H9 (cell line): ENCODE measurements at regions not wholly inside any gene's neighbourhood (a gene's known extent, or its start where the extent isn't known, plus 50 kb on each side); places are given as distances from the start of the nearest gene placed in this dataset.

ENCODE experiments used
- DNase-seq: peaks from one replicate; pipeline ENCODE4 v3.0.0-alpha.2; 2017
- H2AFZ ChIP-seq: one replicate; pipeline ENCODE4 v1.6.1; 2013; ENCODE audit warnings: mild to moderate bottlenecking, low read length, control low read depth, moderate library complexity
- H2AK5ac ChIP-seq: 2 replicates; pipeline ENCODE4 v1.6.1; 2013; ENCODE audit warnings: low read length, control low read depth, mixed read lengths; ENCODE audit not compliant: insufficient read length
- H2BK120ac ChIP-seq: one replicate; pipeline ENCODE4 v1.6.1; 2013; ENCODE audit warnings: low read depth, mild to moderate bottlenecking, low read length, control low read depth, inconsistent platforms; ENCODE audit not compliant: poor library complexity, severe bottlenecking
- H2BK12ac ChIP-seq: 2 replicates; pipeline ENCODE4 v1.6.1; 2013; ENCODE audit warnings: low read length, control low read depth, mixed read lengths, low read depth; ENCODE audit not compliant: insufficient read length
- H2BK15ac ChIP-seq: 2 replicates; pipeline ENCODE4 v1.6.1; 2013; ENCODE audit warnings: low read depth, low read length, control low read depth
- H2BK20ac ChIP-seq: one replicate; pipeline ENCODE4 v1.6.1; 2013; ENCODE audit warnings: low read depth, mild to moderate bottlenecking, low read length, control low read depth, inconsistent platforms; ENCODE audit not compliant: poor library complexity, severe bottlenecking
- H2BK5ac ChIP-seq: 2 replicates; pipeline ENCODE4 v1.6.1; 2013; ENCODE audit warnings: low read length, control low read depth, mixed read lengths; ENCODE audit not compliant: insufficient read length
- H3K14ac ChIP-seq: 2 replicates; pipeline ENCODE4 v1.6.1; 2013; ENCODE audit warnings: low read length, control low read depth; ENCODE audit not compliant: insufficient read depth
- H3K18ac ChIP-seq: 2 replicates; pipeline ENCODE4 v1.6.1; 2013; ENCODE audit warnings: low read depth, mild to moderate bottlenecking, mixed read lengths, low read length, control low read depth; ENCODE audit not compliant: insufficient read length
- H3K23ac ChIP-seq: 2 replicates; pipeline ENCODE4 v1.6.1; 2013; ENCODE audit warnings: low read length, control low read depth, mixed read lengths, low read depth; ENCODE audit not compliant: insufficient read length
- H3K23me2 ChIP-seq: 2 replicates; pipeline ENCODE4 v1.6.1; 2013; ENCODE audit warnings: low read depth, mild to moderate bottlenecking, mixed read lengths, low read length, control low read depth; ENCODE audit not compliant: insufficient read length, poor library complexity, severe bottlenecking
- H3K27ac ChIP-seq: 2 replicates; pipeline ENCODE4 v1.5.1; 2013; ENCODE audit warnings: low read length, control low read depth, mixed read lengths, low read depth; ENCODE audit not compliant: insufficient read length
- H3K27me3 ChIP-seq: 2 replicates; pipeline ENCODE4 v1.6.1; 2013; ENCODE audit warnings: low read length, control low read depth, inconsistent platforms; ENCODE audit not compliant: insufficient read depth
- H3K4ac ChIP-seq: 2 replicates; pipeline ENCODE4 v1.6.1; 2013; ENCODE audit warnings: low read depth, mild to moderate bottlenecking, control low read depth, inconsistent platforms, low read length, moderate library complexity
- H3K4me1 ChIP-seq: 2 replicates; pipeline ENCODE4 v1.6.1; 2013; ENCODE audit warnings: low read length, control low read depth, inconsistent platforms; ENCODE audit not compliant: insufficient read depth
- H3K4me2 ChIP-seq: 2 replicates; pipeline ENCODE4 v1.6.1; 2013; ENCODE audit warnings: low read length, control low read depth, mixed read lengths; ENCODE audit not compliant: insufficient read length, insufficient read depth
- H3K56ac ChIP-seq: 2 replicates; pipeline ENCODE4 v1.6.1; 2013; ENCODE audit warnings: low read depth, mild to moderate bottlenecking, mixed read lengths, low read length, control low read depth; ENCODE audit not compliant: insufficient read length
- H3K79me1 ChIP-seq: 2 replicates; pipeline ENCODE4 v1.6.1; 2013; ENCODE audit warnings: low read depth, mild to moderate bottlenecking, moderate library complexity, low read length, control low read depth, inconsistent platforms; ENCODE audit not compliant: insufficient read depth, poor library complexity, severe bottlenecking
- H3K79me2 ChIP-seq: 2 replicates; pipeline ENCODE4 v1.6.1; 2013; ENCODE audit warnings: low read length, control low read depth, inconsistent platforms; ENCODE audit not compliant: insufficient read depth
- H3K9ac ChIP-seq: 2 replicates; pipeline ENCODE4 v1.6.1; 2013; ENCODE audit warnings: low read length, control low read depth, mixed read lengths; ENCODE audit not compliant: insufficient read length; ENCODE audit errors: extremely low read depth
- H3K9me3 ChIP-seq: one replicate; pipeline ENCODE4 v1.6.1; 2013; ENCODE audit warnings: low read depth, low read length, inconsistent platforms; ENCODE audit not compliant: control insufficient read depth
- H3T11ph ChIP-seq: one replicate; pipeline ENCODE4 v1.6.1; 2013; ENCODE audit warnings: mild to moderate bottlenecking, low read length, control low read depth, inconsistent platforms
- H4K20me1 ChIP-seq: one replicate; pipeline ENCODE4 v1.6.1; 2013; ENCODE audit not compliant: control insufficient read depth, insufficient read length, insufficient read depth
- H4K5ac ChIP-seq: 2 replicates; pipeline ENCODE4 v1.6.1; 2013; ENCODE audit warnings: low read depth, mild to moderate bottlenecking, mixed read lengths, low read length, control low read depth; ENCODE audit not compliant: insufficient read length
- H4K8ac ChIP-seq: replicated peaks from 2 replicates; pipeline ENCODE4 v1.6.1; 2013; ENCODE audit warnings: low read length, control low read depth, mixed read lengths, low read depth; ENCODE audit not compliant: insufficient read length
- H4K91ac ChIP-seq: 2 replicates; pipeline ENCODE4 v1.6.1; 2013; ENCODE audit warnings: low read depth, mild to moderate bottlenecking, moderate library complexity, mixed read lengths, low read length, control low read depth; ENCODE audit not compliant: insufficient read length
- H3K27ac Mint-ChIP-seq, 3 experiments: 2 replicates in 2 of 3; 3 replicates in 1 of 3; pipeline ENCODE4 v1.8.0; 2020 to 2021; ENCODE audit warnings: mixed read lengths in 3 of 3, mild to moderate bottlenecking in 1 of 3, moderate library complexity in 1 of 3
- H3K27me3 Mint-ChIP-seq: 2 replicates; pipeline ENCODE4 v1.8.0; 2021; ENCODE audit warnings: low read depth, mild to moderate bottlenecking, moderate library complexity, mixed read lengths
- H3K36me3 Mint-ChIP-seq, 3 experiments: 2 replicates in 2 of 3; 3 replicates in 1 of 3; pipeline ENCODE4 v1.8.0; 2020 to 2021; ENCODE audit warnings: low read depth in 3 of 3, mixed read lengths in 3 of 3; ENCODE audit not compliant: insufficient read depth in 1 of 3
- H3K4me1 Mint-ChIP-seq, 2 experiments: 2 replicates each; pipeline ENCODE4 v1.8.0; 2020; ENCODE audit warnings: mixed read lengths in 2 of 2
- H3K4me3 Mint-ChIP-seq, 2 experiments: 2 replicates in 1 of 2; 3 replicates in 1 of 2; pipeline ENCODE4 v1.8.0; 2020 to 2021; ENCODE audit warnings: mild to moderate bottlenecking in 2 of 2, mixed read lengths in 2 of 2, moderate library complexity in 1 of 2
- H3K9me3 Mint-ChIP-seq, 2 experiments: 2 replicates in 1 of 2; 3 replicates in 1 of 2; pipeline ENCODE4 v1.8.0; 2020; ENCODE audit warnings: mild to moderate bottlenecking in 2 of 2, mixed read lengths in 2 of 2, moderate library complexity in 1 of 2
- WGBS: extraction: QIAGEN DNeasy Blood & Tissue Kit; methylation state at CpG from one replicate; pipeline ENCODE4 v1.1.7; 2013; ENCODE audit warnings: missing lambda C conversion rate, low lambda C conversion rate, mixed read lengths; ENCODE audit not compliant: insufficient read length; ENCODE audit errors: extremely low coverage; 5-methylcytosine and 5-hydroxymethylcytosine counted together
- TF ChIP-seq, protein P1 (sequence below): fragments of 200-600 bp; sonication (generic); conservative IDR thresholded peaks from 3 replicates; pipeline ENCODE4 v1.8.0; 2021; ENCODE audit warnings: antibody characterized with exemption, mild to moderate bottlenecking

DNA sequence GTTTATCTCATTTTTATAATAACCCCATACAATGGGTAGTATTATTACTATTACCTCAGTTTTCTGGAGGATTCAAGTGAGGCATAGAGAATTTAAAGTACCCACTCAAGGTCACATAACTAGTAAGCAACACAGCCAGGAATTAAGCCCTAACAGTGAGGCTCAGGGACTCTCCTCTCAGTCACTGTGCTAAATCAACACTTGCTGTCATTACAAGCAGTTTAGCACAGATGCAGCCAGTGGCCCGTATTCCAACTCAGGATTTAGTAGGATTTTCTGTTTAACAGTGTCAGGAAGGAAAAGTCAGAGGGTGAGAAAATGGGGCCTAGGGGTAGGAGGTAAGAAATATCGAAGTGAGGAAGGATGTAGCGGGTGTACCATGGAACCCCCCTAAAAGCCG is 536.9 kb downstream of the TMEM114 start:
- Histone ChIP-seq H3K18ac (no peak overlapping the region), H2AK5ac (no peak overlapping the region), H4K8ac (no peak overlapping the region), H3K27me3 (no peaks in the 10 kb centered on the region), H3K4ac (no peak overlapping the region), H4K91ac (no peak overlapping the region), H3K27ac (no peak overlapping the region), H3K9me3 (no peaks in the 10 kb centered on the region), H2BK12ac (no peak overlapping the region), H4K20me1 (no peaks in the 10 kb centered on the region), H3K9ac (no peak overlapping the region), H3K56ac (no peak overlapping the region), H2BK20ac (no peak overlapping the region), H2AFZ (no peak overlapping the region), H3K79me1 (no peaks in the 10 kb centered on the region), H3T11ph (no peak overlapping the region), H3K14ac (no peak overlapping the region), H3K4me1 (no peaks in the 10 kb centered on the region), H3K4me2 (no peak overlapping the region), H2BK120ac (no peak overlapping the region), H2BK15ac (no peak overlapping the region), H2BK5ac (no peak overlapping the region), H3K23me2 (no peaks in the 10 kb centered on the region), H3K79me2 (no peaks in the 10 kb centered on the region), H4K5ac (no peak overlapping the region), H3K23ac (no peak overlapping the region)
- TF ChIP-seq, protein P1, sequence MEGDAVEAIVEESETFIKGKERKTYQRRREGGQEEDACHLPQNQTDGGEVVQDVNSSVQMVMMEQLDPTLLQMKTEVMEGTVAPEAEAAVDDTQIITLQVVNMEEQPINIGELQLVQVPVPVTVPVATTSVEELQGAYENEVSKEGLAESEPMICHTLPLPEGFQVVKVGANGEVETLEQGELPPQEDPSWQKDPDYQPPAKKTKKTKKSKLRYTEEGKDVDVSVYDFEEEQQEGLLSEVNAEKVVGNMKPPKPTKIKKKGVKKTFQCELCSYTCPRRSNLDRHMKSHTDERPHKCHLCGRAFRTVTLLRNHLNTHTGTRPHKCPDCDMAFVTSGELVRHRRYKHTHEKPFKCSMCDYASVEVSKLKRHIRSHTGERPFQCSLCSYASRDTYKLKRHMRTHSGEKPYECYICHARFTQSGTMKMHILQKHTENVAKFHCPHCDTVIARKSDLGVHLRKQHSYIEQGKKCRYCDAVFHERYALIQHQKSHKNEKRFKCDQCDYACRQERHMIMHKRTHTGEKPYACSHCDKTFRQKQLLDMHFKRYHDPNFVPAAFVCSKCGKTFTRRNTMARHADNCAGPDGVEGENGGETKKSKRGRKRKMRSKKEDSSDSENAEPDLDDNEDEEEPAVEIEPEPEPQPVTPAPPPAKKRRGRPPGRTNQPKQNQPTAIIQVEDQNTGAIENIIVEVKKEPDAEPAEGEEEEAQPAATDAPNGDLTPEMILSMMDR, result no peak
- H3K36me3 Mint-ChIP-seq, result no peaks in the 10 kb centered on the region; a peak in 1 of 7 replicates
- no peak for DNase-seq
- H3K4me3 Mint-ChIP-seq, result no peak overlapping the region
- H3K4me1 Mint-ChIP-seq, result no peaks in the 10 kb centered on the region
- H3K27ac Mint-ChIP-seq, result no peak overlapping the region
- peaks cover 5 to 9% of the 10 kb centered on the region in 2 experiments; a peak in 4 of 5 replicates for H3K9me3 Mint-ChIP-seq
- WGBS, result no CpG with 5 or more reads among the region's 4 CpGs
- H3K27me3 Mint-ChIP-seq, result no peaks in the 10 kb centered on the region
